Liver (tissue), 3 donors: ENCODE measurements at regions not wholly inside any gene's neighbourhood (a gene's known extent, or its start where the extent isn't known, plus 50 kb on each side); places are given as distances from the start of the nearest gene placed in this dataset.

ENCODE experiments used
- CTCF ChIP-seq: fragments of 150-350 bp; IDR thresholded peaks from 2 replicates; pipeline ENCODE4 v1.5.1; 2017; ENCODE audit warnings: improper control_type of control experiment, low read depth, low read length; ENCODE audit not compliant: missing input control
- MAX ChIP-seq: IDR thresholded peaks from 2 replicates; pipeline ENCODE4 v1.6.1; 2016; ENCODE audit warnings: antibody characterized with exemption
- REST ChIP-seq: IDR thresholded peaks from 2 replicates; pipeline ENCODE4 v1.6.1; 2016; ENCODE audit warnings: antibody characterized with exemption, mild to moderate bottlenecking
- SP1 ChIP-seq: IDR thresholded peaks from 2 replicates; pipeline ENCODE4 v1.6.1; 2018; ENCODE audit warnings: antibody characterized with exemption, mild to moderate bottlenecking
- TAF1 ChIP-seq: conservative IDR thresholded peaks from 2 replicates; pipeline ENCODE4 v1.6.1; 2016; ENCODE audit warnings: antibody characterized with exemption, mild to moderate bottlenecking
- ZBTB33 ChIP-seq: IDR thresholded peaks from 2 replicates; pipeline ENCODE4 v1.6.1; 2016; ENCODE audit warnings: antibody characterized with exemption
- donor health status: healthy.
- donor health status: healthy.

- TF ChIP-seq MAX (no peak), SP1 (no peak), CTCF (no peak), REST (no peak), ZBTB33 (no peak), TAF1 (no peak)
Observed at GRCh38 chr4:117825600-117825999, 208.7 kb upstream of the NDST3 start.
